A673 (cell line): ENCODE measurements at regions not wholly inside any gene's neighbourhood (a gene's known extent, or its start where the extent isn't known, plus 50 kb on each side); places are given as distances from the start of the nearest gene placed in this dataset.

Experiments
- BruUV-seq: library from RNA; stranded (reverse); fragments of 400-500 nt; replicated peaks from 2 replicates; lab custom pipeline; 2021; lab: Mats Ljungman, UMichigan
- CTCF ChIA-PET: fragments of 300-600 bp; sonication (Branson Sonifier 250); formaldehyde crosslinking; loops from one replicate; lab custom pipeline; 2022; ENCODE audit warnings: antibody characterized with exemption; lab: Charles Lee
- POLR2A ChIA-PET: fragments of 300-600 bp; sonication (Branson Sonifier 250); formaldehyde crosslinking; loops from one replicate; lab custom pipeline; 2022; ENCODE audit warnings: antibody characterized with exemption; ENCODE audit not compliant: low non-redundant PET; lab: Charles Lee
- DNase-seq: peaks from one replicate; pipeline ENCODE4 v3.0.0-alpha.2; 2015; ENCODE audit warnings: low spot score
- H3K27ac ChIP-seq: fragments of 200-600 bp; sonication (generic); 2 replicates; pipeline ENCODE4 v1.5.1; 2016; ENCODE audit warnings: mixed run types, low read depth, mild to moderate bottlenecking, mixed read lengths, antibody characterized with exemption, low read length; ENCODE audit not compliant: poor library complexity, severe bottlenecking
- H3K27me3 ChIP-seq: fragments of 200-600 bp; sonication (generic); replicated peaks from 2 replicates; pipeline ENCODE4 v1.6.1; 2017; ENCODE audit warnings: mixed run types, low read depth, mild to moderate bottlenecking, mixed read lengths, antibody characterized with exemption, low read length; ENCODE audit not compliant: insufficient read depth, poor library complexity
- H3K36me3 ChIP-seq: fragments of 200-600 bp; sonication (generic); 2 replicates; pipeline ENCODE4 v1.6.1; 2016; ENCODE audit warnings: mixed run types, mild to moderate bottlenecking, mixed read lengths, antibody characterized with exemption, low read length; ENCODE audit not compliant: insufficient read depth, poor library complexity, severe bottlenecking
- H3K4me1 ChIP-seq: fragments of 200-600 bp; sonication (generic); 2 replicates; pipeline ENCODE4 v1.6.1; 2017; ENCODE audit warnings: mixed run types, mild to moderate bottlenecking, mixed read lengths, antibody characterized with exemption, low read length; ENCODE audit not compliant: insufficient read depth, poor library complexity, severe bottlenecking
- H3K4me3 ChIP-seq: fragments of 200-600 bp; sonication (generic); 2 replicates; pipeline ENCODE4 v1.5.1; 2016; ENCODE audit warnings: low read depth, mixed run types, mild to moderate bottlenecking, mixed read lengths, low read length; ENCODE audit not compliant: poor library complexity, severe bottlenecking
- H3K9me3 ChIP-seq: fragments of 200-600 bp; sonication (generic); 2 replicates; pipeline ENCODE4 v1.6.1; 2016; ENCODE audit warnings: mixed run types, low read depth, mild to moderate bottlenecking, mixed read lengths, antibody characterized with exemption, low read length; ENCODE audit not compliant: poor library complexity, severe bottlenecking
- EZH2 ChIP-seq: fragments of 200-600 bp; sonication (generic); IDR thresholded peaks from 2 replicates; pipeline ENCODE4 v1.6.1; 2017; ENCODE audit warnings: borderline replicate concordance, low read depth, mild to moderate bottlenecking, mixed read lengths, antibody characterized with exemption, low read length; ENCODE audit not compliant: poor library complexity, severe bottlenecking
- intact Hi-C: fragments of 100-400 bp; cut with micrococcal nuclease; formaldehyde crosslinking; loops from one replicate; pipeline ENCODE4 v1.10.0; 2022; ENCODE audit not compliant: unreplicated experiment
- TF ChIP-seq, protein P1 (sequence below): fragments of 300-800, 200-600 bp; sonication (generic); conservative IDR thresholded peaks from 2 replicates; pipeline ENCODE4 v1.5.1; 2017; ENCODE audit warnings: low read depth, mild to moderate bottlenecking, antibody characterized with exemption, low read length, moderate library complexity, mixed read lengths

DNA sequence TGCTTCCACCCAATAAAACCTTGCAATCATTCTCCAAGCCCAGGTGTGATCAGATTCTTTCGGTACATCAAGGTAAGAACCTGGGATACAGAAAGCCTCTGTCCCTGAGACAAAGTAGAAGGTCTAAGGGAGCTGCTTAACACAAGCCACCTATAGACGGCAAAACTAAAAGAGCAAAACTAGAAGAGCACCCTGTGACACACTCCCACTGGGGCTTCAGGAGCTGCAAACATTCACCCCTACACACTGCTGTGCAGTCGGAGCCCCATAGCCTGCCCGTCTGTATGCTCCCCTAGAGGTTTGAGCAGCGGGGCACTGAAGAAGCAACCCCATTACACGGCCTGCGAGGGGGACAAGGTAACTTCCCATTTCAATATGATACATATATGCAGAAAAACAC, 179.6 kb upstream of the CDH9 start:
- no peak for DNase-seq
- ChIA-PET POLR2A (no interaction called here), CTCF (no interaction called here)
- Histone ChIP-seq H3K36me3 (no peaks in the 10 kb centered on the region), H3K27me3 (no peaks in the 10 kb centered on the region), H3K4me3 (no peak overlapping the region), H3K9me3 (peaks cover 6% of the 10 kb centered on the region), H3K27ac (no peak overlapping the region), H3K4me1 (no peaks in the 10 kb centered on the region)
- BruUV-seq, result no TSS peak
- intact Hi-C loops, result no loop called here
- no peak for TF ChIP-seq EZH2
- TF ChIP-seq, protein P1, sequence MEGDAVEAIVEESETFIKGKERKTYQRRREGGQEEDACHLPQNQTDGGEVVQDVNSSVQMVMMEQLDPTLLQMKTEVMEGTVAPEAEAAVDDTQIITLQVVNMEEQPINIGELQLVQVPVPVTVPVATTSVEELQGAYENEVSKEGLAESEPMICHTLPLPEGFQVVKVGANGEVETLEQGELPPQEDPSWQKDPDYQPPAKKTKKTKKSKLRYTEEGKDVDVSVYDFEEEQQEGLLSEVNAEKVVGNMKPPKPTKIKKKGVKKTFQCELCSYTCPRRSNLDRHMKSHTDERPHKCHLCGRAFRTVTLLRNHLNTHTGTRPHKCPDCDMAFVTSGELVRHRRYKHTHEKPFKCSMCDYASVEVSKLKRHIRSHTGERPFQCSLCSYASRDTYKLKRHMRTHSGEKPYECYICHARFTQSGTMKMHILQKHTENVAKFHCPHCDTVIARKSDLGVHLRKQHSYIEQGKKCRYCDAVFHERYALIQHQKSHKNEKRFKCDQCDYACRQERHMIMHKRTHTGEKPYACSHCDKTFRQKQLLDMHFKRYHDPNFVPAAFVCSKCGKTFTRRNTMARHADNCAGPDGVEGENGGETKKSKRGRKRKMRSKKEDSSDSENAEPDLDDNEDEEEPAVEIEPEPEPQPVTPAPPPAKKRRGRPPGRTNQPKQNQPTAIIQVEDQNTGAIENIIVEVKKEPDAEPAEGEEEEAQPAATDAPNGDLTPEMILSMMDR, result no peak

DNA sequence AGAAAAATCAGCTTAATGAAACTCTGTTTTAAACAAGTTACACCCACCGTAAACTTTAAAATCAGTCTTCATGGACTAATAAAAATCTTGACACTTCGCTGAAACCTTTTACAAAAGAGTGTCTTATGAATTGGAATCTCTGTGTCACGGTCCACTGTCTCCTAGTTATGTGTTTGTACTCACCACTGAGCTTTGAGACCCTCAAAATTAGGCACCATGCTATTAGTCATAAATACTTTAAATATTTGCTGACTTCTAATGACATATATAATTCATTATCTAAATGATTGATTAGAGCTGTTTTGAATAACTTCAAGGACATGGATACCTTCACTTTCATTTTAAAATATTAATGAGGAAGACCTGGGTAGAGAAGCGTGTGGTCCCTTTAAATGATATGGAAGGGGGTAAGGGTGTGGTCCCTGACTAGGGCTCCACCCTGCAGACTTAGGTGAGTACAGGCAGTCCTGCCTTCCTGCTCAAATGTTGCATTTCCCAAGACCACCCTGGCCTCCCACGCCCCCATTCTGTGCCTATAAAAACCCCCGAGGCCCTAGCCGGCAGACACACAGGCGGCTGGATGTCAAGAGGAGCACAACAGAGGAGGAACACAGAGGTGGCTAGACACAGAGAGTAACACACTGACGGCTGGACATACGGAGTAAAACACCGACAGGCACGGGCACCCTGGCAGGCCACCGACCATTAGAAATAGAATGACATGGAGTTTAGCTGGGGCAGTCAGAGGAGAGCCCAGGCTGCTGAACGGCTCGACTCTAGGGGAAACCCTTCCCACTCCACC, 179.0 kb upstream of the CDH9 start:
- TF ChIP-seq, protein P1, result no peak
- TF ChIP-seq EZH2, result no peak

DNA sequence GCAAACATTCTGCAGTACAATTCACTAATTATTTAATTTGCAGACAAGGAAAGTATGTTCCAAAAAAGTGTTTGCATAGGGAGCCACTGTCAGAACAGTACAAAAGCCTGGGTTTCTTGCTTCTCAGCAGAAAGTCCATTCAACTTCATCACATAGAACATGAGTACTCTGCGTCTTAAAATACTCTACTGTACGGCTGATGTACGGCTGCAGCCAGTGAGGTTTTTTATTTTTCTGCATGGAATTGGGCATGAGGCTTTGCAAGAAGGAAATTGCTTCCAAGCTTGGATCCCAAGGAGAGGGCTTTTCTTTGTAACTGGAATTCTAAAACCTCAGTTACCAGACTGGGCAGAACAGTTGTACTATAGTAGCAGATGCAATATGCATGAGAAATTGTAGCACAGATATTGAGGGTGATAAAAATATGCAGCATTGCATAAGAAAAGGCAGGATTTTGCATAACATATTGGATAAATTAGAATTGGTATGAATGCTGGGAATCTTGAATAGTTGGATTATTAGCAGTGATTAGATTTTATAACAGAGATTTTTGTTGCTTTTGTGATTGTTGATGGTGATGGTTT, 178.1 kb upstream of the CDH9 start:
- POLR2A ChIA-PET, result no interaction called here
- TF ChIP-seq, protein P1, result no peak
- TF ChIP-seq EZH2, result no peak

More for the DNA sequence above, 179.0 kb upstream of the CDH9 start:
- DNase-seq, result no peak
- no peaks in the 10 kb centered on the region for H3K4me1 ChIP-seq
- H3K27ac ChIP-seq, result no peak overlapping the region
- POLR2A ChIA-PET, result no interaction called here
- peaks cover 6% of the 10 kb centered on the region for H3K9me3 ChIP-seq
- CTCF ChIA-PET, result no interaction called here
- BruUV-seq, result no TSS peak
- intact Hi-C loops, result no loop called here
- H3K27me3 ChIP-seq, result no peaks in the 10 kb centered on the region
- H3K4me3 ChIP-seq, result no peak overlapping the region
- H3K36me3 ChIP-seq, result no peaks in the 10 kb centered on the region

More for the DNA sequence above, 178.1 kb upstream of the CDH9 start:
- DNase-seq, result no peak
- no TSS peak for BruUV-seq
- Histone ChIP-seq H3K4me3 (no peak overlapping the region), H3K9me3 (peaks cover 6% of the 10 kb centered on the region), H3K27me3 (no peaks in the 10 kb centered on the region), H3K27ac (no peak overlapping the region), H3K36me3 (no peaks in the 10 kb centered on the region), H3K4me1 (no peaks in the 10 kb centered on the region)
- CTCF ChIA-PET, result no interaction called here
- intact Hi-C loops, result no loop called here
